IMR-90 (cell line): ENCODE measurements at regions not wholly inside any gene's neighbourhood (a gene's known extent, or its start where the extent isn't known, plus 50 kb on each side); places are given as distances from the start of the nearest gene placed in this dataset.

Experiments
- ATAC-seq: fragments of 200-7000 bp; cut with Tn5 transposase; 2 replicates; pipeline ENCODE4 v1.9.1; 2020; ENCODE audit warnings: low read depth, mild to moderate bottlenecking, moderate library complexity
- BruUV-seq: library from RNA; stranded (reverse); fragments of 400-500 nt; replicated peaks from 2 replicates; lab custom pipeline; 2021; lab: Mats Ljungman, UMichigan
- CTCF ChIA-PET: fragments of 300-600 bp; formaldehyde crosslinking; extraction: SDS; loops from one replicate; lab custom pipeline; 2021; ENCODE audit warnings: antibody characterized with exemption; lab: Yijun Ruan, JAX
- POLR2A ChIA-PET: fragments of 300-600 bp; sonication (Branson Sonifier 250); formaldehyde crosslinking; loops from one replicate; lab custom pipeline; 2022; ENCODE audit warnings: antibody characterized with exemption; ENCODE audit not compliant: unreplicated experiment; lab: Charles Lee
- DNase-seq: peaks from one replicate; pipeline ENCODE4 v3.0.0; 2013
- H2AFZ ChIP-seq: replicated peaks from 2 replicates; pipeline ENCODE3; 2013; ENCODE audit warnings: low read length, mild to moderate bottlenecking; ENCODE audit not compliant: poor library complexity
- H2AK5ac ChIP-seq: 2 replicates; pipeline ENCODE4 v1.6.1; 2013; ENCODE audit warnings: low read depth, low read length, inconsistent platforms
- H2AK9ac ChIP-seq: replicated peaks from 2 replicates; pipeline ENCODE3; 2013; ENCODE audit warnings: mild to moderate bottlenecking, low read depth, low read length, moderate library complexity; ENCODE audit not compliant: poor library complexity
- H2BK120ac ChIP-seq: 2 replicates; pipeline ENCODE4 v1.6.1; 2013; ENCODE audit warnings: low read depth, low read length, inconsistent platforms
- H2BK15ac ChIP-seq: 3 replicates; pipeline ENCODE4 v1.6.1; 2013; ENCODE audit warnings: low read depth, low read length, inconsistent platforms
- H2BK20ac ChIP-seq: 2 replicates; pipeline ENCODE4 v1.6.1; 2013; ENCODE audit warnings: low read depth, mild to moderate bottlenecking, inconsistent platforms, low read length, moderate library complexity
- H2BK5ac ChIP-seq: 2 replicates; pipeline ENCODE4 v1.6.1; 2013; ENCODE audit warnings: mild to moderate bottlenecking, low read depth, low read length, inconsistent platforms; ENCODE audit not compliant: poor library complexity, severe bottlenecking
- H3K14ac ChIP-seq: replicated peaks from 2 replicates; pipeline ENCODE4 v1.6.1; 2013; ENCODE audit warnings: low read depth, low read length, inconsistent platforms
- H3K18ac ChIP-seq: 2 replicates; pipeline ENCODE4 v1.6.1; 2013; ENCODE audit warnings: low read depth, low read length, control low read depth
- H3K23ac ChIP-seq: 2 replicates; pipeline ENCODE4 v1.6.1; 2013; ENCODE audit warnings: low read depth, low read length, inconsistent platforms
- H3K27ac ChIP-seq: 2 replicates; pipeline ENCODE4 v1.5.1; 2013; ENCODE audit warnings: mild to moderate bottlenecking, control low read depth, low read length; ENCODE audit not compliant: insufficient read depth
- H3K27me3 ChIP-seq: 2 replicates; pipeline ENCODE4 v1.6.1; 2013; ENCODE audit warnings: low read length; ENCODE audit not compliant: control insufficient read depth, insufficient read depth
- H3K36me3 ChIP-seq: 2 replicates; pipeline ENCODE4 v1.6.1; 2013; ENCODE audit warnings: low read length, mixed read lengths; ENCODE audit not compliant: control insufficient read depth, insufficient read depth
- H3K4ac ChIP-seq: 2 replicates; pipeline ENCODE4 v1.6.1; 2013; ENCODE audit warnings: low read depth, low read length, inconsistent platforms
- H3K4me1 ChIP-seq: 2 replicates; pipeline ENCODE4 v1.6.1; 2013; ENCODE audit warnings: low read length, mixed read lengths; ENCODE audit not compliant: control insufficient read depth, insufficient read depth
- H3K4me2 ChIP-seq: 2 replicates; pipeline ENCODE4 v1.6.1; 2013; ENCODE audit warnings: low read depth, mild to moderate bottlenecking, control low read depth, low read length, moderate library complexity
- H3K4me3 ChIP-seq: 2 replicates; pipeline ENCODE4 v1.5.1; 2013; ENCODE audit warnings: low read depth, mild to moderate bottlenecking, control low read depth, low read length, moderate library complexity; ENCODE audit not compliant: insufficient read depth
- H3K56ac ChIP-seq: 2 replicates; pipeline ENCODE4 v1.6.1; 2013; ENCODE audit warnings: low read length, inconsistent platforms; ENCODE audit not compliant: insufficient read depth; ENCODE audit errors: extremely low read depth
- H3K79me1 ChIP-seq, 2 experiments: 2 replicates each; pipeline ENCODE4 v1.6.1; 2013; ENCODE audit warnings: low read length in 2 of 2, inconsistent platforms in 1 of 2, low read depth in 1 of 2
- H3K9ac ChIP-seq: 2 replicates; pipeline ENCODE4 v1.6.1; 2013; ENCODE audit warnings: low read depth, low read length, control low read depth
- H3K9me1 ChIP-seq: 2 replicates; pipeline ENCODE4 v1.6.1; 2013; ENCODE audit warnings: low read length, inconsistent platforms; ENCODE audit not compliant: insufficient read depth
- H3K9me3 ChIP-seq: 2 replicates; pipeline ENCODE4 v1.6.1; 2013; ENCODE audit warnings: low read length; ENCODE audit not compliant: control insufficient read depth, insufficient read depth
- H4K20me1 ChIP-seq: 2 replicates; pipeline ENCODE4 v1.6.1; 2013; ENCODE audit warnings: low read length, inconsistent platforms; ENCODE audit not compliant: insufficient read depth
- H4K5ac ChIP-seq: 2 replicates; pipeline ENCODE4 v1.6.1; 2013; ENCODE audit warnings: mild to moderate bottlenecking, low read depth, low read length, control low read depth
- H4K8ac ChIP-seq, 2 experiments: 2 replicates each; pipeline ENCODE4 v1.6.1; 2013; ENCODE audit warnings: low read depth in 2 of 2, low read length in 2 of 2, control low read depth in 1 of 2, inconsistent platforms in 1 of 2
- H4K91ac ChIP-seq: 2 replicates; pipeline ENCODE4 v1.6.1; 2013; ENCODE audit warnings: low read depth, low read length, inconsistent platforms; ENCODE audit not compliant: insufficient read depth
- BHLHE40 ChIP-seq: fragments of 150-350 bp; IDR thresholded peaks from 2 replicates; pipeline ENCODE4 v1.6.1; 2016; ENCODE audit warnings: mild to moderate bottlenecking, low read depth, low read length
- CEBPB ChIP-seq: IDR thresholded peaks from 2 replicates; pipeline ENCODE4 v1.6.1; 2012; ENCODE audit warnings: low read depth, low read length, improper control_type of control experiment
- CHD1 ChIP-seq: IDR thresholded peaks from 2 replicates; pipeline ENCODE4 v1.6.1; 2012; ENCODE audit warnings: low read depth, low read length, improper control_type of control experiment
- CTCF ChIP-seq: conservative IDR thresholded peaks from 2 replicates; pipeline ENCODE4 v1.5.1; 2012; ENCODE audit warnings: mild to moderate bottlenecking, low read depth, low read length, improper control_type of control experiment
- ELK1 ChIP-seq: fragments of 150-350 bp; IDR thresholded peaks from 2 replicates; pipeline ENCODE4 v1.6.1; 2016; ENCODE audit warnings: low read depth, mild to moderate bottlenecking, low read length, moderate library complexity, borderline replicate concordance
- FOS ChIP-seq: fragments of 150-350 bp; IDR thresholded peaks from 2 replicates; pipeline ENCODE4 v1.6.1; 2016; ENCODE audit warnings: low read depth, low read length
- MAFK ChIP-seq: IDR thresholded peaks from 2 replicates; pipeline ENCODE4 v1.6.1; 2012; ENCODE audit warnings: low read depth, low read length, improper control_type of control experiment
- MAZ ChIP-seq: IDR thresholded peaks from 2 replicates; pipeline ENCODE4 v1.6.1; 2012; ENCODE audit warnings: low read depth, mild to moderate bottlenecking, low read length, improper control_type of control experiment, moderate library complexity, borderline replicate concordance
- MXI1 ChIP-seq: IDR thresholded peaks from 2 replicates; pipeline ENCODE4 v1.6.1; 2012; ENCODE audit warnings: low read depth, mild to moderate bottlenecking, low read length, moderate library complexity, borderline replicate concordance
- NFE2L2 ChIP-seq: fragments of 150-350 bp; IDR thresholded peaks from 2 replicates; pipeline ENCODE4 v1.6.1; 2016; ENCODE audit warnings: low read depth, mild to moderate bottlenecking, low read length
- POLR2A ChIP-seq: IDR thresholded peaks from 2 replicates; pipeline ENCODE4 v1.6.1; 2012; ENCODE audit warnings: mild to moderate bottlenecking, low read depth, low read length
- RAD21 ChIP-seq: IDR thresholded peaks from 2 replicates; pipeline ENCODE4 v1.6.1; 2012; ENCODE audit warnings: low read length, improper control_type of control experiment
- RCOR1 ChIP-seq: IDR thresholded peaks from 2 replicates; pipeline ENCODE4 v1.6.1; 2012; ENCODE audit warnings: mild to moderate bottlenecking, low read length, improper control_type of control experiment; ENCODE audit not compliant: insufficient replicate concordance
- RFX5 ChIP-seq: IDR thresholded peaks from 2 replicates; pipeline ENCODE4 v1.8.0; 2012; ENCODE audit warnings: low read depth, mild to moderate bottlenecking, low read length, moderate library complexity
- SMC3 ChIP-seq: fragments of 150-350 bp; IDR thresholded peaks from 2 replicates; pipeline ENCODE4 v1.6.1; 2016; ENCODE audit warnings: low read depth, mild to moderate bottlenecking, antibody characterized with exemption, low read length, moderate library complexity
- USF2 ChIP-seq: fragments of 150-350 bp; IDR thresholded peaks from 2 replicates; pipeline ENCODE4 v1.6.1; 2017; ENCODE audit warnings: mild to moderate bottlenecking, antibody characterized with exemption, low read length, low read depth
- WGBS, 2 experiments: methylation state at CpG; one replicate each; pipeline versions ENCODE4 v1.1.5 to v1.1.7; 2013; ENCODE audit warnings: missing lambda C conversion rate in 2 of 2; ENCODE audit not compliant: insufficient read length in 1 of 2; ENCODE audit errors: extremely low coverage in 2 of 2; 5-methylcytosine and 5-hydroxymethylcytosine counted together
- dilution Hi-C: fragments of 300-500 bp; cut with HindIII; formaldehyde crosslinking; loops from one replicate; pipeline ENCODE4 v1.14.3; 2018; ENCODE audit warnings: low sequenced_read_pairs; ENCODE audit not compliant: unreplicated experiment
- in situ Hi-C: fragments of 300-500 bp; cut with MboI; formaldehyde crosslinking; loops from 3 replicates; pipeline ENCODE4 v1.14.3; 2019; ENCODE audit warnings: low sequenced_read_pairs, inconsistent platforms, mixed read lengths
- intact Hi-C: fragments of 100-400 bp; cut with micrococcal nuclease; formaldehyde crosslinking; loops from 2 replicates; pipeline ENCODE4 v1.10.0; 2022

GRCh38 chr10:117647306-117647705 lies 104.8 kb downstream of the EMX2 start:
- Histone ChIP-seq H2BK120ac (no peak overlapping the region), H2BK15ac (no peak overlapping the region), H4K8ac (no peak overlapping the region), H3K79me1 (no peaks in the 10 kb centered on the region), H4K91ac (no peak overlapping the region), H4K20me1 (no peaks in the 10 kb centered on the region), H3K23ac (no peak overlapping the region), H2BK5ac (no peak overlapping the region), H3K9me3 (peaks cover 9% of the 10 kb centered on the region), H2AFZ (no peak overlapping the region), H3K4me1 (no peaks in the 10 kb centered on the region), H3K14ac (no peak overlapping the region), H2AK5ac (no peak overlapping the region), H3K27me3 (no peaks in the 10 kb centered on the region), H2AK9ac (no peak overlapping the region), H3K9ac (no peak overlapping the region), H3K18ac (no peak overlapping the region), H3K56ac (no peak overlapping the region), H4K5ac (no peak overlapping the region), H3K27ac (no peak overlapping the region), H3K4me2 (no peak overlapping the region), H3K4me3 (no peak overlapping the region), H3K36me3 (no peaks in the 10 kb centered on the region), H2BK20ac (no peak overlapping the region), H3K4ac (no peak overlapping the region), H3K9me1 (no peaks in the 10 kb centered on the region)
- DNase-seq (no peak), ATAC-seq (no peak)
- no peak for TF ChIP-seq MXI1
- TF ChIP-seq MAFK = no peak
- no peak for TF ChIP-seq NFE2L2
- TF ChIP-seq ELK1 = no peak
- no peak for TF ChIP-seq RAD21
- TF ChIP-seq CTCF = no peak
- TF ChIP-seq CHD1 = no peak
- TF ChIP-seq POLR2A = no peak
- no peak for TF ChIP-seq RCOR1
- TF ChIP-seq FOS = no peak
- no peak for TF ChIP-seq USF2
- no peak for TF ChIP-seq BHLHE40
- no peak for TF ChIP-seq SMC3
- no peak for TF ChIP-seq CEBPB
- TF ChIP-seq MAZ = no peak
- no peak for TF ChIP-seq RFX5
- CTCF ChIA-PET = no interaction called here
- in situ Hi-C loops = no loop called here
- dilution Hi-C loops = no loop called here
- POLR2A ChIA-PET = no interaction called here
- intact Hi-C loops = no loop called here
- WGBS, 2 experiments = no CpG with 5 or more reads among the region's 6 CpGs
- no TSS peak for BruUV-seq
